ENCODE measurements at regions not wholly inside any gene's neighbourhood (a gene's known extent, or its start where the extent isn't known, plus 50 kb on each side); places are given as distances from the start of the nearest gene placed in this dataset.

DNA sequence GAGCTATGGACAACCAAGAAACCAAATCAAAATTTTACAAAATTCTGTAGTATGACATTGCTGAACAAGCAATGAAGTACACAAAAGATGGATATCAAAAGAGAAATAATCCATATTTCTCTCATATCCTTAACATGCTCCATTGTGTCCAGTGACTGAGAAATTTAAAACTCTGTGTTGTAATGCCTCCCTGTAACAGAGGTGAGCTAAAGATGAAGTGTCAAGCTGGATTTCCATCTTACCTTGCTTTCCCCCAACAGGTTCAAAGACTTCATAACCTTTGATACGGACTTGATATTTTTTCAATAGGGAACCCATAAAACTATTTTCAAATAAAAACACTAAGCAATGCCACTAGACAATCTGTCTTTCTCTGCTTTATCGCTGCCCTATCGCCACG, 95.7 kb upstream of the SERTAD2 start:
- peaks cover 20% of the 10 kb centered on the region for H3K4me1 ChIP-seq (ENCODE audit: insufficient read depth, low read length)
- no peaks in the 10 kb centered on the region for H3K27me3 Mint-ChIP-seq
- H3K9me3 ChIP-seq (ENCODE audit: control insufficient read depth in 1 of 2, low read length in 2 of 2) = no peaks in the 10 kb centered on the region
- H3K9me3 Mint-ChIP-seq = peaks cover 0 to 4% (median 0%) of the 10 kb centered on the region in 8 donors
- no peaks in the 10 kb centered on the region for H3K27me3 ChIP-seq (ENCODE audit: insufficient read depth, low read length)
- H3K4me3 Mint-ChIP-seq = peak overlapping the region; percentile 98 to 99 (median 99)
- peak overlapping the region; percentile 91 to 98 (median 96) for H3K27ac Mint-ChIP-seq
- H3K4me1 Mint-ChIP-seq = peaks cover 13 to 30% (median 23%) of the 10 kb centered on the region in 4 donors
- H3K36me3 Mint-ChIP-seq = peaks cover 0 to 6% of the 10 kb centered on the region in 2 donors
- POLR2A ChIA-PET (ENCODE audit: partially characterized antibody) = interaction anchor here (0.6 to 7.7 kb wide), 12 partner anchors 8 to 632 kb away, joined by 3 to 298 read pairs (median 6); partner anchors contain the start of genes AFTPH and SERTAD2
- CTCF ChIA-PET (ENCODE audit: partially characterized antibody) = interaction anchor here (0.7 to 7.2 kb wide), 13 partner anchors 12 to 226 kb away, joined by 3 to 101 read pairs (median 12); partner anchors contain the start of genes AFTPH and SERTAD2
- H3K36me3 ChIP-seq (ENCODE audit: insufficient read depth, low read length) = no peaks in the 10 kb centered on the region
- intact Hi-C loops (cut with micrococcal nuclease) = no loop called here
- DNase-seq = peak in 1 of 5 donors; percentile 11
- H3K4me3 ChIP-seq (ENCODE audit: low read length in 2 of 2) = peak overlapping the region; percentile 84 to 98
- peak overlapping the region; percentile 93 for H3K27ac ChIP-seq (ENCODE audit: low read depth, low read length)

DNA sequence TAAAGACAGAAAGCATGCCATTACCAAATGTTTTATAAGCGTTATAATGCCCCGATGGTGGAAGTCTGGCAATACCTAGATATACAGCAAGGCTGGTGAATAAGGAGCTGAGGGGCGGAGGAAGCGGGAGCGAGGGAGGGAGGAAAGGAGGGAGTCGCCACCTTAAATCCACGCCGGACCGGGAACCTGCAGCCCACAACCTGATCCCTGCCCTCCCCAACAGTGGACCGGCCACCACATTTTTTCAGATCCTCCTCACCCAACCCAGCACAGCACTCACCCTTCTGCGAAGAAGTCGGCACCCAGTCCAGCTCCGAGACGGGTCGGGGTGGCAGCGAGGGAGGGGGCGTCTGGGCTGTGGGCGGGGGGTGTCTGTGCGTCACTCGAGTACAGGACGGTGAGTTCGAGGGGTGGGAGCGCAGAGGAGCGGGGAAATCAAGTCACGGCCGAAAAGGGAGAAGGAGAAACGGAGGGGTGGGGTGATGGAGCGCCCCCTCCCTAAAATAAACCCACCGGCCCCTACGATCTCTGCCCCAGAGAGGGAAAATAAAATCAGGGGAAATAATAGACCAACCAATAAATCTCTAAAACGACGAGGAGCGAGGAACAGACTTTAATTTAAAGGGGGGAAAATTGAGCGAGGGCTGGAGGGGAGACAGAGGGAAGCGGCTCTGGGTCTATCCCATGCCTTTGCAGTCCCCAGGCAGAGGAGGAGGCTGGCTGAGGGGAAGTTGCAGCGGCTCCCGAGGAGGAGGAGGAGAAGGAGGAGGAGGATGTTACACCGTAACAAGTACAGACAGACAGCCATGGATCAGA, 96.5 kb upstream of the SERTAD2 start:
- H3K4me1 ChIP-seq (ENCODE audit: insufficient read depth, low read length) = peaks cover 20% of the 10 kb centered on the region
- CTCF ChIA-PET (ENCODE audit: partially characterized antibody) = interaction anchor here (0.7 to 7.2 kb wide), 26 partner anchors 8 to 227 kb away, joined by 3 to 101 read pairs (median 4); partner anchors contain the start of genes AFTPH and SERTAD2
- Mint-ChIP-seq H3K36me3 (peaks cover 0 to 6% of the 10 kb centered on the region in 2 donors), H3K4me1 (peaks cover 13 to 30% (median 23%) of the 10 kb centered on the region in 4 donors), H3K9me3 (peaks cover 0 to 4% (median 0%) of the 10 kb centered on the region in 8 donors), H3K27me3 (no peaks in the 10 kb centered on the region), H3K4me3 (peak overlapping the region; percentile 98 to 99 (median 99)), H3K27ac (peak overlapping the region; percentile 91 to 98 (median 96))
- DNase-seq = peak in 3 of 5 donors; percentile 19 to 65 (median 35)
- intact Hi-C loops (cut with micrococcal nuclease) = loop anchor here (1.0 to 5.0 kb wide), 5 partner anchors 20 to 908 kb away; partner anchors contain the start of genes RAB1A and UGP2
- no peaks in the 10 kb centered on the region for H3K27me3 ChIP-seq (ENCODE audit: insufficient read depth, low read length)
- no peaks in the 10 kb centered on the region for H3K9me3 ChIP-seq (ENCODE audit: control insufficient read depth in 1 of 2, low read length in 2 of 2)
- H3K4me3 ChIP-seq (ENCODE audit: low read length in 2 of 2) = peak overlapping the region; percentile 84 to 98
- H3K27ac ChIP-seq (ENCODE audit: low read depth, low read length) = peak overlapping the region; percentile 93
- POLR2A ChIA-PET (ENCODE audit: partially characterized antibody) = interaction anchor here (0.5 to 7.7 kb wide), 37 partner anchors 9 to 560 kb away, joined by 3 to 298 read pairs (median 6); partner anchors contain the start of genes ACTR2, AFTPH, CEP68 and SERTAD2
- no peaks in the 10 kb centered on the region for H3K36me3 ChIP-seq (ENCODE audit: insufficient read depth, low read length)

DNA sequence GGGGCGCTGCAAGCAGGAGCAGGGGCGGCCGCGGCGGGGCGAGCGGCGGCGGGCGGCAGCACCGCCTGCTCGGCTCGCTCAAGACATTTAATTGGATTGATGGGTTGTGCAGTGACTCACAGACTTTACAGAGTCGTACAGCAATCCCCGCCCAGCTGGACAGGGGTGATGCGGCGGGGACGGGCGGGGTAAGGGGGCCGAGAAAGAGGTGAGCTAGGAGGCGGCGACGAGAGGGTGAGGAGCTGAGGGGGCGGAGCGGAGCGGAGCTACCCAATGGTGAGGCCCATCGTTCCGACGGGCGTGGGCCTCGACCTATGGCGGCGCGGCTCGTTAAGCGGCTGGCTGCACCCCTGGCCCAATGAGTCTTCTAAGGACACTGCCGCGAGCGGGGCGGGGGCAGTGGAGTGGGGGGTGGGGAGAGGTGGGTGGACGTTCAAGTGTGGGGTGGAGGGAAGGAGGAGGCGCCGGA, 97.1 kb upstream of the SERTAD2 start:
- H3K27ac Mint-ChIP-seq = peak overlapping the region; percentile 91 to 98 (median 96)
- H3K9me3 Mint-ChIP-seq = peaks cover 0 to 4% (median 0%) of the 10 kb centered on the region in 8 donors
- ChIA-PET CTCF (ENCODE audit: partially characterized antibody) (interaction anchor here (0.6 to 7.2 kb wide), 25 partner anchors 9 to 167 kb away, joined by 3 to 101 read pairs (median 4); partner anchors contain the start of gene SERTAD2), POLR2A (ENCODE audit: partially characterized antibody) (interaction anchor here (0.5 to 7.7 kb wide), 43 partner anchors 9 to 1162 kb away, joined by 3 to 298 read pairs (median 5); partner anchors contain the start of genes ACTR2, AFTPH, CEP68 and MDH1)
- H3K27me3 ChIP-seq (ENCODE audit: insufficient read depth, low read length) = no peaks in the 10 kb centered on the region
- H3K4me1 Mint-ChIP-seq = peaks cover 13 to 30% (median 23%) of the 10 kb centered on the region in 4 donors
- DNase-seq = peak; percentile 96 to 99 (median 97)
- no peaks in the 10 kb centered on the region for H3K9me3 ChIP-seq (ENCODE audit: control insufficient read depth in 1 of 2, low read length in 2 of 2)
- peak overlapping the region; percentile 84 to 98 for H3K4me3 ChIP-seq (ENCODE audit: low read length in 2 of 2)
- no peaks in the 10 kb centered on the region for H3K36me3 ChIP-seq (ENCODE audit: insufficient read depth, low read length)
- no peaks in the 10 kb centered on the region for H3K27me3 Mint-ChIP-seq
- peak overlapping the region; percentile 93 for H3K27ac ChIP-seq (ENCODE audit: low read depth, low read length)
- peak overlapping the region; percentile 98 to 99 (median 99) for H3K4me3 Mint-ChIP-seq
- intact Hi-C loops (cut with micrococcal nuclease) = loop anchor here (1.0 to 5.0 kb wide), 11 partner anchors 16 to 909 kb away; partner anchors contain the start of genes AFTPH, RAB1A, SERTAD2 and UGP2
- H3K36me3 Mint-ChIP-seq = peaks cover 0 to 6% of the 10 kb centered on the region in 2 donors
- peaks cover 20% of the 10 kb centered on the region for H3K4me1 ChIP-seq (ENCODE audit: insufficient read depth, low read length)

DNA sequence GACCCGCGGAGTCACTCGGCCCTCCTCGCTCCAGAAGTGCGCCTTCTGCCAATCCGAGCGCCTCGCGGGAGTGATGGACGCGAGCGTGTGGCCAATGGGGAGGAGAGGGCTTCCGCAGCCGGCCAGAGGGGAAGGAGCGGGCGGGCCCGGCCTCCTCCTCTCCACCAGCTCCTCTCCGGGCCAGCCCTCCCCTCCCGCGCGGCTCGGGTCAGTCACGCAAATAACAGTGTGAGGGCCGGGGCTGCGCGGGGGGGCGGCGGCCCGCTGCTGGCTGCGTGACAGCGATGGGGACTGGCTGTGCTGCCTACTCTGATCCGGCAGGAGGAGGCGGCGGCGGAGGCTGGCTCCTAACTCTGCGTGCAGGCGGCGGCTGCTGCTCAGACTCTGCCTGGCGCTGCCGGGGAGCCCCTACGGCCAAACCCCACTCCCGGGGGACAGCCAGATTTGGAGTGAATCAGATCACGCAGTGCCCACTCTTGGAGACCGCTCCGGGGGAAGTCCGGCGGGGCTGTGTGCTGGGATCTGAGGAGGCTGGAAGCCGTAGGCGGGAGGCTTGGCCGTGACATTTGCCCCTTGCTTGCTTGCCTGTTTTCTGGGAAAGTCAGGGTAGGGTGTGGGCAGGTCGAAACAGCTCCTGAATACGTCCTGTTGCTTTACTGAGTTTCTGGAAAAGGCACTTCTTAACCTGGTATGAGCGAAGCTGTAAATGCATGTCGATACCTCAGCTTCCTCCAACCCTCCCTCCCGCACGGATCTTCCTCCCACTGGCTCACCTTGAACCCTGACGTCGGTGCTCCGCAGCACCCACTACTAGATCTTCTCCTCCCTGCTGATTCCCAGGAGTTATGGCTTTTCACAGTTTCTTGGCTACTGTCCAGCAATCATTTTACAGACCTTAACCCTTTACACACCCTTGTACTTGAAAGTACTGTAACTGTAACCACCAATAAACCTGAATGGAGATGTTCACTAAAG, 97.9 kb upstream of the SERTAD2 start:
- intact Hi-C loops (cut with micrococcal nuclease) = loop anchor here (1.0 to 5.0 kb wide), 10 partner anchors 16 to 909 kb away; partner anchors contain the start of genes AFTPH, RAB1A, SERTAD2 and UGP2
- no peaks in the 10 kb centered on the region for H3K27me3 ChIP-seq (ENCODE audit: insufficient read depth, low read length)
- H3K9me3 ChIP-seq (ENCODE audit: control insufficient read depth in 1 of 2, low read length in 2 of 2) = no peaks in the 10 kb centered on the region
- peak in 1 of 5 donors; percentile 33 for DNase-seq
- Mint-ChIP-seq H3K4me1 (peaks cover 13 to 30% (median 23%) of the 10 kb centered on the region in 4 donors), H3K27me3 (no peaks in the 10 kb centered on the region), H3K27ac (peak overlapping the region; percentile 92 to 99 (median 96)), H3K4me3 (peak overlapping the region; percentile 98 to 99 (median 99)), H3K9me3 (peaks cover 0 to 6% (median 0%) of the 10 kb centered on the region in 8 donors), H3K36me3 (peaks cover 0 to 6% of the 10 kb centered on the region in 2 donors)
- ChIA-PET POLR2A (ENCODE audit: partially characterized antibody) (interaction anchor here (0.5 to 7.7 kb wide), 42 partner anchors 9 to 1163 kb away, joined by 3 to 298 read pairs (median 5); partner anchors contain the start of genes ACTR2, AFTPH, CEP68 and MDH1), CTCF (ENCODE audit: partially characterized antibody) (interaction anchor here (0.6 to 7.2 kb wide), 26 partner anchors 9 to 167 kb away, joined by 3 to 101 read pairs (median 4); partner anchors contain the start of gene SERTAD2)
- no peaks in the 10 kb centered on the region for H3K36me3 ChIP-seq (ENCODE audit: insufficient read depth, low read length)
- peak overlapping the region; percentile 93 for H3K27ac ChIP-seq (ENCODE audit: low read depth, low read length)
- H3K4me1 ChIP-seq (ENCODE audit: insufficient read depth, low read length) = peaks cover 20% of the 10 kb centered on the region
- peak overlapping the region; percentile 84 to 97 for H3K4me3 ChIP-seq (ENCODE audit: low read length in 2 of 2)

DNA sequence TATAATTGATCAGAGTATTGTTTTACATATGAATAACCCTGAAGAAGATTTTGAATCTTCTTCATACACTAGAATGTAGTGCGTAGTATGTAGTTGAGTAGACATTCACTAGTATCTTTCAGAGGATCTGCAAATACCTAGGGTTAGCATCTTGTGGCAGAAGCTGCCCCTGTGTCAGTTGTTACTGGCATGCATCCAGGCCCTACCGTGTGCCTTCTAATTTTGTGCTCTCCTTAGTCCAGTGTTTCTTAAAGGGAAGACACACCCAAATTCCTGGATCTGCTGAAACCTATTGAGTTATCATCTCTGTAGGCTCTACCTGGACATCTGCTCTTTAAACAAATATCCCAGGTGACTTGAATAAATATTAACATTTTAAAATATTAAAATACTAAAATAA, 99.7 kb upstream of the SERTAD2 start:
- ChIA-PET POLR2A (ENCODE audit: partially characterized antibody) (interaction anchor here (4.7 to 7.7 kb wide), 3 partner anchors 16 to 104 kb away, joined by 71 to 298 read pairs (median 172); partner anchors contain the start of gene SERTAD2), CTCF (ENCODE audit: partially characterized antibody) (interaction anchor here (6.2 to 7.2 kb wide), 2 partner anchors 10 to 79 kb away, joined by 30 to 44 read pairs; no protein-coding TSS in a partner anchor)
- H3K9me3 Mint-ChIP-seq = peaks cover 0 to 6% (median 0%) of the 10 kb centered on the region in 8 donors
- H3K27me3 Mint-ChIP-seq = no peaks in the 10 kb centered on the region
- Histone ChIP-seq H3K9me3 (ENCODE audit: control insufficient read depth in 1 of 2, low read length in 2 of 2) (no peaks in the 10 kb centered on the region), H3K36me3 (ENCODE audit: insufficient read depth, low read length) (no peaks in the 10 kb centered on the region), H3K4me1 (ENCODE audit: insufficient read depth, low read length) (peaks cover 20% of the 10 kb centered on the region), H3K4me3 (ENCODE audit: low read length in 2 of 2) (no peak overlapping the region), H3K27me3 (ENCODE audit: insufficient read depth, low read length) (no peaks in the 10 kb centered on the region), H3K27ac (ENCODE audit: low read depth, low read length) (no peak overlapping the region)
- DNase-seq = no peak
- H3K4me3 Mint-ChIP-seq = peak overlapping the region in 3 of 8 donors; percentile 32 to 56 (median 35)
- intact Hi-C loops (cut with micrococcal nuclease) = loop anchor here (5.0 kb wide), 1 partner anchor 911 kb away; the partner anchor contains the start of gene UGP2
- H3K4me1 Mint-ChIP-seq = peaks cover 13 to 29% (median 21%) of the 10 kb centered on the region in 4 donors
- peak overlapping the region in 1 of 7 donors; percentile 36 for H3K27ac Mint-ChIP-seq
- H3K36me3 Mint-ChIP-seq = peaks cover 0 to 6% of the 10 kb centered on the region in 2 donors

DNA sequence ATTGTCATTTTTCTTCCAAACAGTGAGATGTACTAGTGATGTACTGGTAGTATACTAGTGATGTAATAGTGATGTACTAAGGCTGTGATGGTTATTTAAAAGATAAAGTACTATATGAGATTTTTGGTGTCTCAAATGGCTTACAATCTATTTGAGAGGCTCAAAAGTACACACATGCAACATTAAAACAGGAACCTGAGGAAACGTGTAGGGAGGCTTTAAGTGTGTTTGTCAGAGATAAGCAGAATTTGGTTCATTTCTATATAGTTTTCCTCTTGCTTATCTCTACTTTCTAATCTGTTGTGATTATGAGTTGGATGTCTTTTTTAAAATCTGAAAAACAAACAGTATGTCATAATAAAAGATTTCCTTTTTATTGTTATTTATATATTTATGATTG, 100.9 kb upstream of the SERTAD2 start:
- Histone ChIP-seq H3K36me3 (ENCODE audit: insufficient read depth, low read length) (no peaks in the 10 kb centered on the region), H3K4me3 (ENCODE audit: low read length in 2 of 2) (no peak overlapping the region), H3K9me3 (ENCODE audit: control insufficient read depth in 1 of 2, low read length in 2 of 2) (no peaks in the 10 kb centered on the region), H3K27me3 (ENCODE audit: insufficient read depth, low read length) (no peaks in the 10 kb centered on the region), H3K4me1 (ENCODE audit: insufficient read depth, low read length) (peaks cover 8% of the 10 kb centered on the region), H3K27ac (ENCODE audit: low read depth, low read length) (no peak overlapping the region)
- Mint-ChIP-seq H3K9me3 (peaks cover 0 to 6% (median 0%) of the 10 kb centered on the region in 8 donors), H3K4me1 (peaks cover 9 to 18% (median 12%) of the 10 kb centered on the region in 4 donors), H3K4me3 (no peak overlapping the region), H3K27ac (no peak overlapping the region), H3K36me3 (peaks cover 0 to 6% of the 10 kb centered on the region in 2 donors), H3K27me3 (no peaks in the 10 kb centered on the region)
- intact Hi-C loops (cut with micrococcal nuclease) = loop anchor here (5.0 kb wide), 1 partner anchor 912 kb away; the partner anchor contains the start of gene UGP2
- no peak for DNase-seq
- ChIA-PET CTCF (ENCODE audit: partially characterized antibody) (interaction anchor here (6.2 kb wide), 1 partner anchor 77 kb away, joined by 30 read pairs; no protein-coding TSS in a partner anchor), POLR2A (ENCODE audit: partially characterized antibody) (interaction anchor here (0.7 kb wide), 1 partner anchor 460 kb away, joined by 3 read pairs; no protein-coding TSS in a partner anchor)
